ENCODE measurements at regions not wholly inside any gene's neighbourhood (a gene's known extent, or its start where the extent isn't known, plus 50 kb on each side); places are given as distances from the start of the nearest gene placed in this dataset.

DNA sequence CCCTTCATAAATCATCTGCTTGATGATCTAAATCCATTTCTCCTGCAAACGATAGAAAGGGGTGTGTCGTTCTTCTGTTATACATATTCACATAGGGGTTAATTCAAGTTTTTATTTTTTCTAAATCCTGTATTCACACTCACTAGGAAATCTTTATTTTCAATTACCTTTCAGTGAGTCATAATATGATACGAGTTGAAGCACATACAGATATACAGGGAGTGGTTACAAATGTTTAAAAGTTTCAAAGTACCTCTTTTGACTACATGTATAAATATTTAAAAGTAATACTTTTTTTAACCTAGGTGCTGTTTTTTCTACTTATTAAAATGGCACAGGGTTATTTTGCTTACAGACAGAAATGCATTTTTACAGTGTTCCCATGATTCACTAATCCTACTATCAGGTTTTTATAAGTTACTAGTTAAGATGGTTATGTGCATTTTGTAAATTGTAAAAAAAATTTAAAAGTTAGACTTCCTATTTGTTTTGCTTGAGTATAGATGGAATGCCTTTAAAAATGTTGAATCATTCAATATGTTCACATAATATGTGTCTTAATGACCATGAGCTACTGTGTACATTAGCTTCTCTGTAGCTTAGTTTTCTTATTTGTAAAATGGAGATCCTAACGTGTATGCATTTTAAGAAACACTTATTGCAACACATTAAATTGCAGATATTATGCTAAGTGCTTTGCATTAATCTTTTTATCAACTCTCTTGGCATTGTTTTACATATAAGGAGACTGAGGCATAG lies 1378.1 kb downstream of the DSC3 start:
- DNase-seq (ENCODE audit: low read depth), result no peak

DNA sequence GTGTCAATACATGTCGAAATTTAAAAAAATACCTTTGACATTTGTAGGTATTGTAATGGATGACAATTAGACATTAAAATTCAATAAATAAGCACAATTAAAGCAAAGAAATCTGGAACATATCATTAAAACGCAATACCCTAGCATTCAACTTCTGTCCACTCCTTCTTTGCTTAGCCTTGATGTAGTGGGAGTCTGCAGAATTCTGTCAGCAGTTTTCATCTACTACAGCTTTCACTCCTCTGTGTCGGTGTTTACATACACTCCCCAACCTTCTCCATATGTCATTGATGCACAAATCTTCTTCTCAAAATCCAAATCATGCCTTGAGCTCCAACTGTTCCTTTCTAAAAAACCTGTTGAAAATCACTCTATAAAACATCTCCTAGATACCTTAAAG lies 1380.6 kb downstream of the DSC3 start:
- DNase-seq (ENCODE audit: low read depth), result no peak

DNA sequence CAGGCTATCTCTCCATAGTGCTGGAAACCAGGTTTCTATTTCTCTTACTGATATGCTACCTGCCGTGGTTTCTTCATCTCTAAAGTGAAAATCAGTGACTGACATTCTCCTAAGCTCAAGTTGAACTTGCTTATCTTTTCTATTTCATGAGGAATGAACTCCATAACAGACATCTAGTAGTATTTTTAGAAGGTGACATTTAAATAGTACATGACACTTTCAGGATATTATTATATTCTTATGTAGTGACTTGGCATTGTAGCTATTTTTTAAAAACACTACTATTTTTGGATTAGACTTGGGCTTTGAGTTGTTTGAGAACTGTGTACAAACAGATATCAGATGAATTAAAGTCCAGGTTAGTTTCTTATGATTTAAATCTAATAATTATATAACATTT lies 1381.8 kb downstream of the DSC3 start:
- DNase-seq (ENCODE audit: low read depth), result no peak

DNA sequence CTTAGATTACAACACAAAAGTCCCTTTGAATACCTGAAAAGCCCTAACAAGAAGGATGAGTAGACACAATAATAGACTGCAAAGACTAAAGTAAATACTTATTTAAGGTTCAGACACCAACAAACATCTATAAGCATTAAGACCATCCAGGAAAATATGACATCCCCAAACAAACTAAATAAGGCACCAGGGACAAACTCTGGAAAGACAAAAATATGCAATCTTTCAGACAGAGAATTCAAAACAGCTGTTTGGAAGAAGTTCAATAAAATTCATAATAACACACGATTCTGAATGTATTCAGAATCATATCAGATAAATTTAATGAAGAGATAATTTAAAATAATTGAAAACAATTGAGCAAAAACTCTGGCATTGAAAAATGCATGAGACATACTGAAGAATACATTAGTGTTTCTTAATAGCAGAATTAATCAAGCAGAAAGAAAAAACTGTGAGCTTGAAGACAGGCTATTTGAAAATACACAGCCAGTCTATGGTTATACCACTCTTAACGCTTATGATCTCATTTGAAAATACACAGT lies 1388.8 kb downstream of the DSC3 start:
- DNase-seq (ENCODE audit: low read depth), result no peak

DNA sequence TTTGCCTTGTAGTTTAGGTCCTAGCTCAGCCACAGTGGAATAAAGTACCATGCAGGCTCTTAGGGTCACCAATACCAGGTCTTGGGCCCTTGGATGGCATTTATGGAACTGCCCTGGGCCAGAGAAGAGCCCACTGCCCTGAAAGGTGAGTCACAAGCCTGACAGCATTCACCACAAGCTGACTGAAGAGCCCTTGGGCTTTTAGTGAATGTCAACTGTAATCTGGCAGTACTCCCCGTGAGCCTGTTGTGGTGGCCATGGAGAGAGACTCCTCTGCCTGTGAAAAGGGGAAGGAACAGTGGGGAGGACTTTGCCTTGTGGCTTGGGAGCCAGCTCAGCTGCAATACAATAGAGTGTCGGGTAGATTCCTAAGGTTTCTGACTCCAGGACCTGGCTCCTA lies 1389.7 kb downstream of the DSC3 start:
- no peak for DNase-seq (ENCODE audit: low read depth)

DNA sequence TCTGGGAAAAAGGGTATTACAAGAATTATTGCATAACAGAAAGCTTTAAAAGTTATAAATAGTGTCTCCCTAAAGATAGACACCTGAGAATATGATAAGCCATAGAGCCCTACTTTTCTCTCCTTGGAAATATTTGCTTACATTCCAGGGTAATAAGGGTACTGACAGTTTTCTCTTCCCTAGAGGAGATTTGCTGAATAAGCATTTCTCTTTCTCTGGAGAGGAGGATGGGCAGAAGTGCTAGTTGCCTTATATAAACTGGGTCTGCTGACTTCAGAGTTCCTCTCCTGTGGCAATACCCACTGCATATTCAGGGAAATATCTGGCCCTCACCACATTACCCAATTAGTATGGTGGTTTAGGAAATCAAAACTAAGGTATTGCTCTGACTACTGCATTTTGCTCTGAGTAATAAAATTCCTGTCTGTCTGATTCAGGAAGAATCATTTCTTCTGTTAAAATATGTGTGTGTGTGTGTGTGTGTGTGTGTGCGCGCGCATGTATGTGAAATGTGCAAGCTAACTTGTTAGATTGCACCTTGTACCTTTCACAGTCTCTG lies 1391.3 kb downstream of the DSC3 start:
- peak; percentile 16 for DNase-seq (ENCODE audit: low read depth)

DNA sequence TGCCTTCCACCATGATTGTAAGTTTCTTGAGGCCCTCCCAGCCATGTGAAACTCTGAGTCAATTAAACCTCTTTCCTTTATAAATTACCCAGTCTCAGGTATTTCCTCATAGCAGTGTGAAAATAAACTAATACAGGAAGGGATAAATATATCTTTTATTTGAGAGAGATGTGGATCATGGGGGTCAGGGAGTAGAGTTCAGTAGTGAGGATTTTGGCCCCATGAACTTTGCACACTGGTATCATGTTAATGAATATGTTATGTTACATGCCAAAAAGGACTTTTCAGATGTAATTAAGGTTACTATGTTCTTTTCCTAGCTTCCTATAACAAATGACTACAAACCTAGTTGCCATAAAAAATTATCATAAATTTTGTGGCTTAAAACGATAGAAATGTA lies 1393.7 kb downstream of the DSC3 start:
- DNase-seq (ENCODE audit: low read depth), result no peak

DNA sequence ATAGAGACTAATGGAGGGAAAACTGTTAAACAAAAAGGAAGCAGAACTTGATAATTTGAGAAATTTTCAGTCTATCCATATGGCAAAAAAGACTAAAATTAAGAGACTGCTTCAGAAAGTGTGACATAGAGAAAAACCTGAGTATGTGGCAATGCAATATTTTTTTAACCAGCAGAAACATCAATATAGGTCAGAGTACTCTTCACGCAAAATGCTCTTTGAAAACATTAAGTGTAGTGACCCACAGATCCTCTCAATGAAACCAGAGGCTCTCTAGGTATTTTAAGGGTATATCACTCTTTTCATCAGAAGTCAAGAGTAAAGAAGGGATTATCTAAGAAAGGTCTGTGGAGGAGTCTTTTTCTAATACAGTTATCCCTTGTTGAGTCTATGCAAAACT lies 1394.8 kb downstream of the DSC3 start:
- no peak for DNase-seq (ENCODE audit: low read depth)

DNA sequence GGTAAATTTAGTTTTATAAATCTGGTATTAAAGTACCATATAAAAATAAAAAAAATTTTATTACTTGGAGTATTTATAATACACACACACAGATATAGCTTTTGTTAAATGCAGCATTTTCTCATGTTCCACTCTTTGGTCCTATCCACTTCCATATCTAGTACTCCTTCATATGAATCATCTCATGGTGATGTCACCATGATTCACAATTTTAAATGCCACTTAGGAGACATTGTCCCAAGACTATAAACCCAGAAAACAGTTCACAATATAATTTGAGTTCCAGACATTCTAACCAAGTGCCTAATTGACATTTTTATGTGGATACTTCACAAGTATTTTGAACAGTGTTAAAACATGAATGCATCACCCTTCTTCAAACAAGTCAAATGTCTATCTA lies 1398.3 kb downstream of the DSC3 start:
- DNase-seq (ENCODE audit: low read depth), result peak; percentile 49

DNA sequence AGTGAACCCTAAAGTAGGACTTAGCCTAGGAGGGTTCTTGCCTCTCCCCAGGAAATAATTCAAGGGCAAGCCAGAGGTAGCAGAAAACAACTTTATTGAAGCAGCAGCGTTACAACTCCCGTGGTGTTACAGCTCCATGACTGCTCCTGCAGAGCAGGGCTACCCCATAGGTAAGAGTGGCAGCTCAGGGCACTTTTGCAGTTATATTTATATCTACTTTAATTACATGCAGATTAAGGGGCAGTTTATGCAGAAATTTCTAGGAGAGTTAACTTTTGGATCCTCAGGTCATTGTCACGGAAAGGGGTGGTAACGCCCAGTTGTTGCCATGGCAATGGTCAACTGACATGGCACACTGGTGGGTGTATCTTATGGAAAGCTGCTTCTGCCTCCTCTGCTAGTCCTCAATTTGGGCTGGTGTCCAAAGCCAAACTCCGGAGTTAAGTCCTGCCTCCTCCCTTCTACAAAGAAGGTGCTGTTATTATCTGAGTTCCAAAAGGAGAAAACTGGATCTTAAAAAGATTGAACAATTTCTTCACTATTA lies 1413.0 kb downstream of the DSC3 start:
- DNase-seq (ENCODE audit: low read depth), result no peak

DNA sequence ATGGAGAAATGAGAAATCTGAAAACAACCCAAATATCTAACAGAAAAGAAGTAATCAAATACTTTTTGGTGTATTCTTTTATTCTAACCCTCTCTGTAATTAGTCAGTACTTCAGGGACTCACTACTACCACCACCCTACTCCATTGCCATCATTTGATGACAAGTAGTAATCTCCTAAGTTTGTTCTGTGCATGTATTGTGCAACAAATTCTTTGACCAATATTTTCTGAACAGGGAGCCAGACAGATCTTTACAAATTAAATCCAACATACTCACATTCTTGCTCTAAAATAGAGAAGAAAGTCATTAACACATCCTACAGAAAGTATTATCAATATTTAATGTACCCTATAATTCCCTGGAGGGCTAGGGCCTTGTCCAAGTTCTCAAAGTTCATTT lies 1416.4 kb downstream of the DSC3 start:
- no peak for DNase-seq (ENCODE audit: low read depth)

DNA sequence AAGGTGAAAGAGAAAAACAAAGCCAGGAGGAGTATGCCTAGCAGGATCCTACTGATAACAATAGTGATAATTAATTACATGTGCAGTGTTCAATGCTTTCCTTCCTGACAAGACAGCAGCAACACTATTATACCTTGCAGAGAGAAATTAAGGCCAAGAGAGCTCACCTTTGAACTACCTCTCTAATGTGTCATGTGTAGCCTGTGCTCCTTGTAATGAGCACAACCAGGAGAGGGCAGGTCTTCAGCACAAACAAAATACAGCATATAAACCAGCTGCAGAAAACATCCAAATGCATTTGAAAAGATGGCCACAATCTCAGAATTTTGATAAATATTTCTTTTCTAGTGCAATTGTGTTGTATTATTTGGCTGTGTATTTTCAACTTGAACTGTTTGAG lies 1425.7 kb downstream of the DSC3 start:
- no peak for DNase-seq (ENCODE audit: low read depth)

DNA sequence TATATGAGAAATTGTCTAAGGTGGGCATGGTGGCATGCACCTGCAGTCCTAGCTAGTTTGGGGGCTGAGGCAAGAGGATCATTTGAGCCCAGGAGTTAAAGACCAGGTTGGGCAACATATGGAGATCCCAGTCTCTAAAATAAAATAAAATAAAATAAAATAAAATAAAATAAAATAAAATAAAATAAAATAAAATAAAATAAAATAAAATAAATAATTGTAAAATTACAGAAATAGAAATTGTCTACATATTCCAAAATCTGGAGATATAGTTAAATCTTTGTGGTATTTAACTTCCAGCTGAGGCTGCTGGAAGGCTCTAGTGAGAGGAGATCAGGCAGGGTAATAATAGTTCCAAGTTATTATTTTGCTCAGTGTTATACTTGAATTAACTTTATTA lies 1432.1 kb upstream of the CDH2 start:
- no peak for DNase-seq (ENCODE audit: low read depth)

DNA sequence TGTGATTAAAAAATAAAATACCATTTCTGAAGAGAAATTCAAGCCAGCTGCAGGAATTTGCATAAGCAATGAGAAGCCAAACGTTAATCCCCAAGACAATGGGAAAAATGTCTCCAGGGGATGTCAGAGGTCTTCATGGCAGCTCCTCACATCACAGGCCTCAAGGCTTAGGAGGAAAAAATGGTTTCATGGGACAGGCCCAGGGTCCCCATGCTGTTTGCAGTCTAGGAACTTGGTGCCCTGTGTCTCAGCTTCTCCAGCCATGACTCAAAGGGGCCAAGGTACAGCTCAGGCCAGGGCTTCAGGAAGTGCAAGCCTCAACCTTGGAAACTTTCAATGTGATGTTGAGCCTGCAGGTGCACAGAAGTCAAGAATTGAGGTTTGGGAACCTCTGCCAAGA lies 1428.4 kb upstream of the CDH2 start:
- DNase-seq (ENCODE audit: low read depth), result no peak

DNA sequence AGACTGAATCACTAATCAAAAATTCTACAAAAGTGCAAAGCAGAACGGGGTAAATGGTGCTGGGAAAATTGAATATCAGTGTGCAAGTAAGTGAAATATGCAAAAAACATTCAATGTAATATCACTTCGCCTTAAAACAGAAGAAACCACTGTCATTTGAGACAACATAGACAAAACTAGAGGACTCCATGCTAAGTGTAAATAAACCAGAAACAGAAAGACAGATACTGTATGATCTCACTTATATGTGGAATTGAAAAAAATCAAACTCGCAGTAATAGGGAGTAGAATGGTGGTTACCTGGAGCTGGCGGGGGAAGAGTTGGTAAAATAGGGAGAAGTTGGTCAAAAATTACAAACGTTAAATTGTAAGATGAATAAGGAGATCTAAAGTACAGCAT lies 1420.0 kb upstream of the CDH2 start:
- DNase-seq (ENCODE audit: low read depth), result no peak

DNA sequence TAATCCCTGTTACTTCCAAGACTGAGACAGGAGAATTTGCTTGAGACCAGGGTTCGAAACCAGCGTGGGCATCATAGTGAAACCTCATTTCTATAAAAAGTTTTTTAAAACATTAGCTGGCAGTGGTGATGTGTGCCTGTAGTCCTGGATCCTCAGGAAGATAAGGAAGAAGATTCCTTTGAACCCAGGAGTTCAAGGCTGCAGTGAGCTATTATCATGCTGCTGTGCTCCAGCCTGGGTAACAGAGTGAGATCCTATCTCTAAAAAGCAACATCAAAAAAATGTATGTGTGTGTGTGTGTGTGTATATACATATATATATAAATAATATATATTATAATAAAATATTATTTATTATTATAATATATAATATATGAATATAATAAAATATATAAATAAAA lies 1417.6 kb upstream of the CDH2 start:
- no peak for DNase-seq (ENCODE audit: low read depth)

DNA sequence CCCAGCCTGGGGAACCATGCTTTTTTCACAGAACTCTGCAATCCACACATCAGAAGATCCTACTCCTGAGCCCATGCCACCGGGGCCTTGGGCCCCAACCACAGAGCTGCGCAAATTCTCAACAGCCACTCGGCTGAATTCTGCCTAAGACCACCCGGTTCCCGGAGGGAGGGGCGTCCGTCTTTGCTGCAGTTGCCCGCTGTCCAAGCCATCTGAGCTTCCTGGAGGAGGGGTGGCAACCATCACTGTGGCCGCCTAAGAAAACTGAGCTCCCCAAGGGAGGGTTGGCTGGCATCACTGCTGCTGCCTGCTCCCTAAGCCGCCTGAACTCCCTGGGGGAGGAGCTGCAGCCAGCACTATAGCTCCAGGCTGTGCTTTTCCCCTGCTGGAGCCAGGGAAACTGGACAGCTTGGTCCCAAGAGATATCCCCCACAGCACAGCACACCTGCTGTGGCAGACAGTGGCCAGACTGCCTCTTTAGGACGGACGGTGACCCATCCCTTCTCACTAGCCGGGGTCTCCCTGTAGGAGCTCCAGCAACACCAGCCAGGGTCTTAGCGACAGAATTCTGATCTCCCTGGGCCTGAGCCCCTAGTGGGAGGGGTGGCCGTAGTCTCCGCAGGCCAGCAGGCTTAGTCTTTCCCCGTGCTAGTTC lies 1411.6 kb upstream of the CDH2 start:
- DNase-seq (ENCODE audit: low read depth), result no peak

DNA sequence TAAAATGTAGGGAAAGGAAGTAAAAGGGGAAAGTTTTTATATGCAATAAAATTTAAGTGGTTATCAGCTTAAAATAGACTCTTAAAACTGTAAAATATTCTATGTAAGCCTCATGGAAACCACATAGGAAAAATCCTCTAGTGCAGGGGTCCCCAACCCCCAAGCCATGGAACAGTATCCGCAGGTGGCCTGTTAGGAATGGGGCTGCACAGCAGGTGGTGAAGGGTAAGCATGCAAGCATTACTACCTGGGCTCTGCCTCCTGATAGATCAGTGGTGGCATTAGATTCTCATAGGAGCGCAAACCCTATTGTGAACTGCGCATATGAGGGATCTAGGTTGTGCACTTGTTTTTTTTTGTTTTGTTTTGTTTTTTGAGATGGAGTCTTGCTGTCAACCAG lies 1409.3 kb upstream of the CDH2 start:
- no peak for DNase-seq (ENCODE audit: low read depth)

DNA sequence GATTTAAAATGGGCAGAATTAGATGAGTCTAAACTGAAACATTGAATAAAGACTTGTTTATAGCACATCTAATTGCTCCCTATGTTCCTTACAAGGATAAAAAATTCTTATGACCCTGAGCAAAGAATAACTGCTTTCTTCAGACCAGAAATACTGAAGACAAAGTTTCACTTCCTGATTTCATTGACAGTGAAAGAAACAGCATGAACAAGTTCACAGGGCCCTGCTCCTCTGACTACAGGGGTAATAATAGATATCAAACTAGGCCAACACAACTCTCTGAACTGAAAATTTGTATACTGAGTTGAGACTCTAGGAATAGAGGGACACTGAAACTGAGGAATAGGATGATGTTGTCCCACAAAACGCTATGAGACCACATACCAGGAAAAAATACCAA lies 1383.3 kb upstream of the CDH2 start:
- no peak for DNase-seq (ENCODE audit: low read depth)

DNA sequence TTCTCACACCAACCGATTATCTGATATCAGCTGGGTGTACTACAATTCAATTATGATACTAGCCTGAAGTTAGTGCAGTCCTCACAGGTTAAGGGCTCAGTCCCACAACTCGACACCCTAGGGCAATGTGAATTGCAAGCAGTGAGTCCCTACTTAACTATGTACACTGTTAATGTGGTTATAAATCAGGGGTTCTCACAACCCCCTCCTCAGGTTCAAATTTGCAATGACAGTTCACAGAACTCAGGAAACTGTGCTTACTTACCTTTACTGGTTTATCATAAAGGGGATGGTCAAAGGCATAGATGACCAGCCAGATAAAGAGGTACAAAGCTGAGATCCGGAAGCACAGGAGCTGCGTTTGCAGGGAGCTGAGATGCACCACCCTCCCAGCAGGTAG lies 1379.1 kb upstream of the CDH2 start:
- DNase-seq (ENCODE audit: low read depth), result no peak

DNA sequence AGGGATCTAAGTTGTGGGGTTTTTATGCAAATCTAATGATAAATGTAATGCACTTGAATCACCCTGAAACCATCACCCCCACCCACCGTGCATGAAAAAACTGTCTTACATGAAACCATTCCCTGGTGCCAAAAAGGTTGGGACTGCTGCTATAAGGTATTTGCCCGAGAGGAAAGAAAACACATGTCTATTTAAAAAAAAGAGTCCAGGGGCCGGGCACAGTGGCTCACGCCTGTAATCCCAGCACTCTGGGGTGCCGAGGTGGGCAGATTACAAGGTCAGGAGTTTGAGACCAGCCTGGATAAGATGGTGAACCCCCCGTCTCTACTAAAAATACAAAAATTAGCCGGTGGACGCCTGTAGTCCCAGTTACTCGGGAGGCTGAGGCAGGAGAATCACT lies 1372.8 kb upstream of the CDH2 start:
- DNase-seq (ENCODE audit: low read depth), result no peak

DNA sequence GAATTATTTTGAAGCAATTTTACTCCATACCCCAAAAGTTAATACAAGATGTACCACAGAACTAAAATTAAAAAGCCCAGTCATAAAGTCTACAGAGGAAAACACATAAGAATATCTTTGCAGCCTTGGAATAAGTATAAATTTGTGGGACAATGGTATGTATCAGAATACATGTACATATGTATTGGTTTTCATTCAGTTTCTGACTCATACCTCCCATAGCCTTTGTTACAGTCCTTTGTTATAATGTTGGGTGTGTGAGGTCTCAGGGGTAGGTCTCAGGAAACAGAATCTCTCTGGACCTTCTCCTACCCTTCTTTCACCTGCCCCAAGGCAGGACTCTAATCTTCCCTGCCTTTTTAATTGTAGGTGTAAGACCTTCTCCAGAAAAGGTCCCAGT lies 1370.7 kb upstream of the CDH2 start:
- DNase-seq (ENCODE audit: low read depth), result no peak

DNA sequence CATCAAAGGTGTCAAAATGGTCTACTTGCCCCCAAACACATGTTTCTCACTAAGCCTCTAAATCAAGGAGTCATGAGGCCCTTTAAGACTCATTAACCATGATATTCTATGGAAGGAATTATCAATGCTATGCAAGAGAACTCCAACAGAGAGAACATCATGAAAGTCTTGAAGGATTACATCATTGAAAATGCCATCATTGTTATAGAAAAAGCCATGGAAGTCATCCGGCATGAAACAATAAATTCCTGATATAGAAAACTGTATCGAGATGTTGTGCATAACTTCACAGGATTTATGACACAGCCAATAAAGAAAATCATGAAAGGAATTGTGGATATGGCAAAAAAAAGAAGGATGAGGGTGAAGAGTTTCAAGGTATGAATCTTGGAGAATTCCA lies 1363.6 kb upstream of the CDH2 start:
- DNase-seq (ENCODE audit: low read depth), result peak; percentile 3

Measured in GM04503 (cell line).